NCI-H2107 (cell line): ENCODE measurements at regions not wholly inside any gene's neighbourhood (a gene's known extent, or its start where the extent isn't known, plus 50 kb on each side); places are given as distances from the start of the nearest gene placed in this dataset.
"Not testable (repeated sequence)": the region's sequence is repeated elsewhere in the genome, so short reads cannot be mapped to it uniquely, and the experiment has no call there.

Source experiments
- DNase-seq: peaks from one replicate; lab custom pipeline; 2025; lab: John Stamatoyannopoulos, UW

GRCh38 chr5:92695123-92696003 lies 885.7 kb downstream of the NR2F1-AS1 start:
- DNase-seq, result no peak

- DNase-seq, result no peak
These were observed 887.0 kb downstream of the NR2F1-AS1 start for GRCh38 chr5:92694067-92694466.

GRCh38 chr5:92691955-92692354 lies 889.1 kb downstream of the NR2F1-AS1 start:
- DNase-seq, result not testable (repeated sequence)

- no peak for DNase-seq
These were observed 892.9 kb downstream of the NR2F1-AS1 start for GRCh38 chr5:92687821-92688722.

GRCh38 chr5:92678640-92679039 lies 902.4 kb downstream of the NR2F1-AS1 start:
- no peak for DNase-seq

GRCh38 chr5:92676215-92677165 lies 904.5 kb downstream of the NR2F1-AS1 start:
- no peak for DNase-seq

- DNase-seq, result no peak
These were observed 906.7 kb downstream of the NR2F1-AS1 start for GRCh38 chr5:92674321-92674720.

- DNase-seq, result no peak
These were observed 915.5 kb downstream of the NR2F1-AS1 start for GRCh38 chr5:92665506-92665905.

- DNase-seq, result no peak
These were observed 918.3 kb downstream of the NR2F1-AS1 start for GRCh38 chr5:92662741-92663140.

GRCh38 chr5:92659246-92659645 lies 921.8 kb downstream of the NR2F1-AS1 start:
- DNase-seq, result no peak

GRCh38 chr5:92654601-92655000 lies 926.4 kb downstream of the NR2F1-AS1 start:
- DNase-seq, result not testable (repeated sequence)

- no peak for DNase-seq
These were observed 927.1 kb downstream of the NR2F1-AS1 start for GRCh38 chr5:92653730-92654461.

- no peak for DNase-seq
These were observed 928.3 kb downstream of the NR2F1-AS1 start for GRCh38 chr5:92652756-92653155.

- DNase-seq, result no peak
These were observed 936.6 kb downstream of the NR2F1-AS1 start for GRCh38 chr5:92644266-92644886.

GRCh38 chr5:92641031-92641962 lies 939.7 kb downstream of the NR2F1-AS1 start:
- peak; percentile 2 for DNase-seq

GRCh38 chr5:92640340-92640739 lies 940.7 kb downstream of the NR2F1-AS1 start:
- no peak for DNase-seq

- DNase-seq, result no peak
These were observed 943.1 kb downstream of the NR2F1-AS1 start for GRCh38 chr5:92637960-92638359.

- DNase-seq, result no peak
These were observed 943.8 kb downstream of the NR2F1-AS1 start for GRCh38 chr5:92637247-92637646.

GRCh38 chr5:92635001-92635461 lies 946.0 kb downstream of the NR2F1-AS1 start:
- DNase-seq, result no peak
